B cell (primary cell): ENCODE measurements at regions not wholly inside any gene's neighbourhood (a gene's known extent, or its start where the extent isn't known, plus 50 kb on each side); places are given as distances from the start of the nearest gene placed in this dataset.

ENCODE experiments used
- ATAC-seq: fragments of 200-7000 bp; cut with Tn5 transposase; one replicate; pipeline ENCODE4 v1.10.0; 2021; ENCODE audit warnings: low read depth, mild to moderate bottlenecking, moderate number of reproducible peaks, moderate library complexity
- CTCF ChIA-PET: fragments of 350-600 bp; sonication (Branson Sonifier 250); formaldehyde crosslinking; loops from one replicate; lab custom pipeline; 2021; ENCODE audit warnings: antibody characterized with exemption, inconsistent platforms; lab: Charles Lee
- POLR2A ChIA-PET: fragments of 350-600 bp; sonication (Branson Sonifier 250); formaldehyde crosslinking; loops from one replicate; lab custom pipeline; 2021; ENCODE audit warnings: antibody characterized with exemption; lab: Charles Lee
- DNase-seq: peaks from one replicate; pipeline ENCODE4 v3.0.0; 2013
- H2AFZ ChIP-seq: 2 replicates; pipeline ENCODE4 v1.6.1; 2012; ENCODE audit warnings: mild to moderate bottlenecking, low read depth, low read length; ENCODE audit not compliant: insufficient read depth, poor library complexity, severe bottlenecking
- H3K27ac ChIP-seq, 2 donors: 1 replicate in 1 of 2; 2 replicates in 1 of 2; pipeline ENCODE4 v1.5.1; 2012 to 2013; ENCODE audit warnings: low read length in 2 of 2, mild to moderate bottlenecking in 2 of 2, moderate library complexity in 1 of 2
- H3K27me3 ChIP-seq, 4 experiments: fragments of 200-600 bp in 1 of 4; sonication (generic) in 1 of 4; replicated peaks in 1 of 4; 1 replicate in 2 of 4; 2 replicates in 2 of 4; pipeline versions ENCODE4 v1.6.1 to v1.7.0; 2013 to 2016; ENCODE audit warnings: low read length in 3 of 4, mild to moderate bottlenecking in 2 of 4, mixed read lengths in 1 of 4, moderate library complexity in 1 of 4; ENCODE audit not compliant: insufficient read depth in 4 of 4, control insufficient read depth in 3 of 4; ENCODE audit errors: control extremely low read depth in 1 of 4
- H3K36me3 ChIP-seq, 2 experiments: replicated peaks in 1 of 2; 1 replicate in 1 of 2; 2 replicates in 1 of 2; pipeline versions ENCODE4 v1.6.1 to v1.7.1; 2013; ENCODE audit warnings: low read length in 1 of 2; ENCODE audit not compliant: insufficient read depth in 2 of 2, control insufficient read depth in 1 of 2; ENCODE audit errors: control extremely low read depth in 1 of 2, extremely low read depth in 1 of 2
- H3K4me1 ChIP-seq, 2 donors: fragments of 200-600 bp in 1 of 2; sonication (generic) in 1 of 2; 1 replicate in 1 of 2; 2 replicates in 1 of 2; pipeline versions ENCODE4 v1.5.1 to v1.6.1; 2013 to 2017; ENCODE audit warnings: low read length in 2 of 2; ENCODE audit not compliant: control insufficient read depth in 2 of 2, insufficient read depth in 2 of 2
- H3K4me2 ChIP-seq: replicated peaks from 2 replicates; pipeline ENCODE3; 2012; ENCODE audit warnings: mild to moderate bottlenecking, low read depth, low read length; ENCODE audit not compliant: poor library complexity, severe bottlenecking
- H3K4me3 ChIP-seq, 5 experiments: fragments of 200-600 bp in 1 of 5; sonication (generic) in 1 of 5; 1 replicate in 3 of 5; 2 replicates in 2 of 5; pipeline versions ENCODE4 v1.5.1 to v1.7.0; 2011 to 2016; ENCODE audit warnings: low read length in 4 of 5, mild to moderate bottlenecking in 4 of 5, low read depth in 2 of 5, control low read depth in 1 of 5, moderate library complexity in 1 of 5; ENCODE audit not compliant: insufficient read depth in 1 of 5; ENCODE audit errors: control extremely low read depth in 1 of 5, extremely low read depth in 1 of 5
- H3K79me2 ChIP-seq: fragments of 200-600 bp; sonication (generic); one replicate; pipeline ENCODE4 v1.6.0; 2016; ENCODE audit warnings: low read length; ENCODE audit not compliant: control insufficient read depth, insufficient read depth
- H3K9ac ChIP-seq: fragments of 200-600 bp; sonication (generic); 2 replicates; pipeline ENCODE4 v1.6.1; 2017; ENCODE audit warnings: mild to moderate bottlenecking, low read length, moderate library complexity
- H3K9me3 ChIP-seq, 3 donors: one replicate each; pipeline versions ENCODE4 v1.6.1 to v1.7.1; 2013; ENCODE audit warnings: low read length in 2 of 3; ENCODE audit not compliant: control insufficient read depth in 2 of 3, insufficient read depth in 1 of 3; ENCODE audit errors: control extremely low read depth in 1 of 3
- H4K20me1 ChIP-seq: 2 replicates; pipeline ENCODE4 v1.6.0; 2012; ENCODE audit warnings: mild to moderate bottlenecking, low read length; ENCODE audit not compliant: insufficient read depth, control insufficient read depth, poor library complexity, severe bottlenecking
- H3K27ac Mint-ChIP-seq: one replicate; pipeline ENCODE4 v1.8.0; 2021; ENCODE audit warnings: mixed read lengths
- H3K27me3 Mint-ChIP-seq: one replicate; pipeline ENCODE4 v1.8.0; 2021; ENCODE audit warnings: mixed read lengths
- H3K4me1 Mint-ChIP-seq: one replicate; pipeline ENCODE4 v1.8.0; 2021; ENCODE audit warnings: mixed read lengths
- H3K4me3 Mint-ChIP-seq: one replicate; pipeline ENCODE4 v1.8.0; 2021; ENCODE audit warnings: mixed read lengths
- H3K9me3 Mint-ChIP-seq: one replicate; pipeline ENCODE4 v1.8.0; 2022; ENCODE audit warnings: mixed read lengths; ENCODE audit not compliant: insufficient read depth
- EZH2 ChIP-seq: IDR thresholded peaks from 2 replicates; pipeline ENCODE4 v1.6.1; 2012; ENCODE audit warnings: borderline replicate concordance, low read depth, mild to moderate bottlenecking, moderate library complexity, low read length; ENCODE audit not compliant: insufficient read depth, poor library complexity, severe bottlenecking
- WGBS: methylation state at CpG from one replicate; pipeline ENCODE4 v1.1.5; 2013; ENCODE audit warnings: missing lambda C conversion rate; ENCODE audit not compliant: insufficient coverage; 5-methylcytosine and 5-hydroxymethylcytosine counted together
- intact Hi-C: fragments of 100-400 bp; cut with micrococcal nuclease; formaldehyde crosslinking; loops from one replicate; pipeline ENCODE4 v1.10.0; 2022
- TF ChIP-seq, protein P1 (sequence below): fragments of 200-600 bp; IDR thresholded peaks from one replicate; pipeline ENCODE4 v1.8.0; 2022; ENCODE audit warnings: antibody characterized with exemption, mild to moderate bottlenecking

DNA sequence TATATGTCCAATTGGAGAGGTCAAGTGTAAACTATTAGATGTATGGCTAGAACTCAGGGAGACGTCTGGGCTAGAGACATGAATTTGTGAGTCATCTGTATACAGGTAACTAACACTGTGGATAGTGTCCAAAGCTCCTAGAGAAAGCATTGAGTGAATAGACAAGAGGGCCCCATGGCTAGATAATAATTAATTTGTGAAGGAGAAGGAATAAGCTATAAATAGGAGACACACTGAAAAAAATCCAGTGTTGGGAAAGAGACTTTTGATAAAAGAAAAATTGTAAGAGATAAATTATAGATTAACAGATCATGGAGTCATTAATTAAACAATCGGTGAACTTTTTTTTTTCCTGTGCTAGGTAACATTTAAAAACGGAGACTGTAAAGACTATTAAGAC, 326.6 kb upstream of the PRICKLE1 start:
- no peaks in the 10 kb centered on the region for H3K27me3 Mint-ChIP-seq
- H3K9ac ChIP-seq: no peak overlapping the region
- no peak overlapping the region for H3K27ac Mint-ChIP-seq
- ATAC-seq (no peak), DNase-seq (no peak)
- H3K4me3 Mint-ChIP-seq: no peak overlapping the region
- H3K4me3 ChIP-seq: no peak overlapping the region
- intact Hi-C loops: no loop called here
- H3K27ac ChIP-seq: no peak overlapping the region
- H3K36me3 ChIP-seq: no peaks in the 10 kb centered on the region
- H3K4me2 ChIP-seq: no peak overlapping the region
- TF ChIP-seq EZH2: no peak
- TF ChIP-seq, protein P1, sequence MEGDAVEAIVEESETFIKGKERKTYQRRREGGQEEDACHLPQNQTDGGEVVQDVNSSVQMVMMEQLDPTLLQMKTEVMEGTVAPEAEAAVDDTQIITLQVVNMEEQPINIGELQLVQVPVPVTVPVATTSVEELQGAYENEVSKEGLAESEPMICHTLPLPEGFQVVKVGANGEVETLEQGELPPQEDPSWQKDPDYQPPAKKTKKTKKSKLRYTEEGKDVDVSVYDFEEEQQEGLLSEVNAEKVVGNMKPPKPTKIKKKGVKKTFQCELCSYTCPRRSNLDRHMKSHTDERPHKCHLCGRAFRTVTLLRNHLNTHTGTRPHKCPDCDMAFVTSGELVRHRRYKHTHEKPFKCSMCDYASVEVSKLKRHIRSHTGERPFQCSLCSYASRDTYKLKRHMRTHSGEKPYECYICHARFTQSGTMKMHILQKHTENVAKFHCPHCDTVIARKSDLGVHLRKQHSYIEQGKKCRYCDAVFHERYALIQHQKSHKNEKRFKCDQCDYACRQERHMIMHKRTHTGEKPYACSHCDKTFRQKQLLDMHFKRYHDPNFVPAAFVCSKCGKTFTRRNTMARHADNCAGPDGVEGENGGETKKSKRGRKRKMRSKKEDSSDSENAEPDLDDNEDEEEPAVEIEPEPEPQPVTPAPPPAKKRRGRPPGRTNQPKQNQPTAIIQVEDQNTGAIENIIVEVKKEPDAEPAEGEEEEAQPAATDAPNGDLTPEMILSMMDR: no peak
- no peaks in the 10 kb centered on the region for H3K4me1 ChIP-seq
- ChIA-PET POLR2A (no interaction called here), CTCF (no interaction called here)
- peaks cover 0 to 3% (median 0%) of the 10 kb centered on the region in 3 donors for H3K9me3 ChIP-seq
- H3K4me1 Mint-ChIP-seq: no peaks in the 10 kb centered on the region
- H3K27me3 ChIP-seq: no peaks in the 10 kb centered on the region
- H2AFZ ChIP-seq: no peak overlapping the region
- H3K9me3 Mint-ChIP-seq: no peaks in the 10 kb centered on the region
- no peaks in the 10 kb centered on the region for H3K79me2 ChIP-seq
- WGBS: 100% methylated on average over 1 of the region's 3 CpGs
- H4K20me1 ChIP-seq: no peaks in the 10 kb centered on the region

- H3K79me2 ChIP-seq: no peaks in the 10 kb centered on the region
Measured at GRCh38 chr12:42915426-42915825, 325.9 kb upstream of the PRICKLE1 start.

More at GRCh38 chr12:42915426-42915825, 325.9 kb upstream of the PRICKLE1 start:
- TF ChIP-seq EZH2: no peak
- TF ChIP-seq, protein P1: no peak
- H2AFZ ChIP-seq: no peak overlapping the region
- H3K27ac ChIP-seq: no peak overlapping the region
- H3K4me3 ChIP-seq: no peak overlapping the region
- Mint-ChIP-seq H3K27ac (no peak overlapping the region), H3K4me3 (no peak overlapping the region), H3K27me3 (no peaks in the 10 kb centered on the region), H3K9me3 (no peaks in the 10 kb centered on the region), H3K4me1 (no peaks in the 10 kb centered on the region)
- DNase-seq (no peak), ATAC-seq (no peak)
- H3K36me3 ChIP-seq: no peaks in the 10 kb centered on the region
- no peaks in the 10 kb centered on the region for H3K4me1 ChIP-seq
- no peaks in the 10 kb centered on the region for H3K27me3 ChIP-seq
- H4K20me1 ChIP-seq: no peaks in the 10 kb centered on the region
- H3K9me3 ChIP-seq: peaks cover 0 to 3% (median 0%) of the 10 kb centered on the region in 3 donors
- no peak overlapping the region for H3K4me2 ChIP-seq
- ChIA-PET POLR2A (no interaction called here), CTCF (no interaction called here)
- 88% methylated on average over 2 of the region's 4 CpGs for WGBS
- no peak overlapping the region for H3K9ac ChIP-seq
- intact Hi-C loops: no loop called here
